ENCODE measurements at regions not wholly inside any gene's neighbourhood (a gene's known extent, or its start where the extent isn't known, plus 50 kb on each side); places are given as distances from the start of the nearest gene placed in this dataset.
A peak's percentile ranks its signal among the peaks of the same experiment; 100 is the strongest.

- POLR2A ChIA-PET (ENCODE audit: unreplicated experiment), result no interaction called here
These were observed 79.7 kb upstream of the MBOAT1 start for GRCh38 chr6:20291764-20292580.

GRCh38 chr6:20292905-20293304, 80.6 kb upstream of the MBOAT1 start:
- Histone ChIP-seq H3K9me2 (replicated peaks; ENCODE audit: low read length) (no peaks in the 10 kb centered on the region), H3K4me2 (ENCODE audit: low read length) (no peak overlapping the region), H3K79me2 (ENCODE audit: low read length) (no peaks in the 10 kb centered on the region), H2AFZ (ENCODE audit: low read length) (no peak overlapping the region), H3K27ac (ENCODE audit: low read length) (no peak overlapping the region), H3K4me1 (ENCODE audit: insufficient read depth, low read length) (no peaks in the 10 kb centered on the region), H4K20me1 (ENCODE audit: low read length) (no peaks in the 10 kb centered on the region), H3K4me3 (ENCODE audit: low read length) (no peak overlapping the region), H3F3A (ENCODE audit: low read length, unreplicated experiment) (no peaks in the 10 kb centered on the region), H3K36me3 (ENCODE audit: low read depth, low read length) (no peaks in the 10 kb centered on the region), H3K9ac (ENCODE audit: low read length) (no peak overlapping the region), H3K9me3 (ENCODE audit: low read length) (no peaks in the 10 kb centered on the region), H3K27me3 (ENCODE audit: low read length) (0 out of 2 replicates have a peak, but pooled peaks cover 3% of the 10 kb centered on the region)
- ATAC-seq, result peak; percentile 46; the same call in 1 of the 2 replicates
- no peak for DNase-seq
- intact Hi-C loops (cut with micrococcal nuclease), result loop anchor here (5.0 kb wide), 1 partner anchor 109 kb away; the partner anchor contains the start of gene E2F3
- ChIA-PET POLR2A (ENCODE audit: unreplicated experiment) (no interaction called here), CTCF (no interaction called here)
- BruUV-seq (replicated peaks), result no TSS peak
- TF ChIP-seq EZH2 (IDR thresholded peaks at IDR 0.05; ENCODE audit: low read length, unreplicated experiment), result no peak
- no peak for TF ChIP-seq CTCF (conservative IDR thresholded peaks at IDR 0.05; ENCODE audit: low read depth, low read length)
- TF ChIP-seq EZH2phosphoT487 (IDR thresholded peaks at IDR 0.05; ENCODE audit: borderline replicate concordance, low read length), result no peak

More at GRCh38 chr6:20291764-20292580, 79.7 kb upstream of the MBOAT1 start:
- CTCF ChIA-PET, result interaction anchor here (0.5 kb wide), 1 partner anchor 242 kb away, joined by 4 read pairs; no protein-coding TSS in a partner anchor
- Histone ChIP-seq H4K20me1 (ENCODE audit: low read length) (no peaks in the 10 kb centered on the region), H3K27me3 (ENCODE audit: low read length) (0 out of 2 replicates have a peak, but pooled peaks cover 3% of the 10 kb centered on the region), H3F3A (ENCODE audit: low read length, unreplicated experiment) (no peaks in the 10 kb centered on the region), H3K9ac (ENCODE audit: low read length) (no peak overlapping the region), H3K79me2 (ENCODE audit: low read length) (no peaks in the 10 kb centered on the region), H2AFZ (ENCODE audit: low read length) (peak overlapping the region; percentile 36), H3K27ac (ENCODE audit: low read length) (no peak overlapping the region), H3K9me3 (ENCODE audit: low read length) (no peaks in the 10 kb centered on the region), H3K4me3 (ENCODE audit: low read length) (no peak overlapping the region), H3K36me3 (ENCODE audit: low read depth, low read length) (no peaks in the 10 kb centered on the region), H3K4me1 (ENCODE audit: insufficient read depth, low read length) (peaks cover 5% of the 10 kb centered on the region), H3K4me2 (ENCODE audit: low read length) (peak overlapping the region; percentile 40; the same call in 1 of the 2 replicates), H3K9me2 (replicated peaks; ENCODE audit: low read length) (no peaks in the 10 kb centered on the region)
- DNase-seq (peak; percentile 93), ATAC-seq (peak; percentile 92)
- TF ChIP-seq CTCF (conservative IDR thresholded peaks at IDR 0.05; ENCODE audit: low read depth, low read length) (peak; percentile 94), EZH2phosphoT487 (IDR thresholded peaks at IDR 0.05; ENCODE audit: borderline replicate concordance, low read length) (no peak)
- intact Hi-C loops (cut with micrococcal nuclease), result loop anchor here (1.0 to 5.0 kb wide), 3 partner anchors 110 to 237 kb away; partner anchors contain the start of gene E2F3
- BruUV-seq (replicated peaks), result no TSS peak

- Histone ChIP-seq H3K4me1 (ENCODE audit: insufficient read depth, low read length) (no peaks in the 10 kb centered on the region), H3K27me3 (ENCODE audit: low read length) (0 out of 2 replicates have a peak, but pooled peaks cover 3% of the 10 kb centered on the region), H3K4me2 (ENCODE audit: low read length) (no peak overlapping the region), H3K9me3 (ENCODE audit: low read length) (no peaks in the 10 kb centered on the region), H3F3A (ENCODE audit: low read length, unreplicated experiment) (no peaks in the 10 kb centered on the region), H3K9me2 (replicated peaks; ENCODE audit: low read length) (no peaks in the 10 kb centered on the region), H3K27ac (ENCODE audit: low read length) (no peak overlapping the region), H2AFZ (ENCODE audit: low read length) (no peak overlapping the region), H3K36me3 (ENCODE audit: low read depth, low read length) (no peaks in the 10 kb centered on the region), H4K20me1 (ENCODE audit: low read length) (no peaks in the 10 kb centered on the region), H3K79me2 (ENCODE audit: low read length) (no peaks in the 10 kb centered on the region), H3K9ac (ENCODE audit: low read length) (no peak overlapping the region), H3K4me3 (ENCODE audit: low read length) (no peak overlapping the region)
- POLR2A ChIA-PET (ENCODE audit: unreplicated experiment), result no interaction called here
- intact Hi-C loops (cut with micrococcal nuclease), result no loop called here
- no TSS peak for BruUV-seq (replicated peaks)
- CTCF ChIA-PET, result no interaction called here
- no peak for ATAC-seq
- TF ChIP-seq CTCF (conservative IDR thresholded peaks at IDR 0.05; ENCODE audit: low read depth, low read length), result no peak
- TF ChIP-seq EZH2 (IDR thresholded peaks at IDR 0.05; ENCODE audit: low read length, unreplicated experiment), result no peak
- no peak for TF ChIP-seq EZH2phosphoT487 (IDR thresholded peaks at IDR 0.05; ENCODE audit: borderline replicate concordance, low read length)
- DNase-seq, result no peak
These were observed 89.0 kb upstream of the MBOAT1 start for GRCh38 chr6:20301256-20301655.
